ENCODE measurements at regions not wholly inside any gene's neighbourhood (a gene's known extent, or its start where the extent isn't known, plus 50 kb on each side); places are given as distances from the start of the nearest gene placed in this dataset.

GRCh38 chr3:116812949-116813348 lies 103.4 kb downstream of the TUSC7 start:
- H3K4me3 ChIP-seq = no peak overlapping the region
- no peaks in the 10 kb centered on the region for H4K20me1 ChIP-seq
- peaks cover 0 to 16% (median 9%) of the 10 kb centered on the region in 11 experiments; a peak in 8 of 22 replicates for H3K9me3 ChIP-seq (replicated peaks in 1 of 11)
- no peak overlapping the region for H3K27ac ChIP-seq
- peaks cover 0 to 31% (median 0%) of the 10 kb centered on the region in 10 experiments; a peak in 6 of 20 replicates for H3K4me1 ChIP-seq
- H3K9ac ChIP-seq = no peak overlapping the region
- no peak overlapping the region for H3K4me2 ChIP-seq
- H3K27me3 ChIP-seq = no peaks in the 10 kb centered on the region
- TF ChIP-seq Cebpa-rat (IDR thresholded peaks at IDR 0.05) = no peak
- no peaks in the 10 kb centered on the region for H3K36me3 ChIP-seq

- H3K27me3 ChIP-seq = no peaks in the 10 kb centered on the region
- no peak for TF ChIP-seq Cebpa-rat (IDR thresholded peaks at IDR 0.05)
- peaks cover 0 to 11% (median 3%) of the 10 kb centered on the region in 11 experiments; a peak in 5 of 22 replicates for H3K9me3 ChIP-seq (replicated peaks in 1 of 11)
- no peak overlapping the region for H3K4me2 ChIP-seq
- no peak overlapping the region for H3K9ac ChIP-seq
- H3K4me3 ChIP-seq = no peak overlapping the region
- H3K27ac ChIP-seq = no peak overlapping the region
- H3K36me3 ChIP-seq = no peaks in the 10 kb centered on the region
- H3K4me1 ChIP-seq = peaks cover 0 to 14% (median 0%) of the 10 kb centered on the region in 10 experiments; a peak in 3 of 20 replicates
- no peaks in the 10 kb centered on the region for H4K20me1 ChIP-seq
These were observed 105.7 kb downstream of the TUSC7 start for GRCh38 chr3:116815321-116815720.

GRCh38 chr3:116815831-116816588 lies 106.4 kb downstream of the TUSC7 start:
- Histone ChIP-seq H3K4me2 (0 out of 22 replicates have a peak overlapping the region, but pooled peaks of 1 of the 11 experiments have one; percentile 6), H3K9ac (no peak overlapping the region), H3K4me1 (peaks cover 0 to 11% (median 0%) of the 10 kb centered on the region in 10 experiments; a peak in 3 of 20 replicates), H3K27ac (no peak overlapping the region), H3K36me3 (no peaks in the 10 kb centered on the region), H3K27me3 (no peaks in the 10 kb centered on the region), H4K20me1 (no peaks in the 10 kb centered on the region), H3K9me3 (replicated peaks in 1 of 11) (peaks cover 0 to 5% (median 0%) of the 10 kb centered on the region in 11 experiments; a peak in 3 of 22 replicates), H3K4me3 (no peak overlapping the region)
- no peak for TF ChIP-seq Cebpa-rat (IDR thresholded peaks at IDR 0.05)

GRCh38 chr3:116821371-116821770 lies 111.8 kb downstream of the TUSC7 start:
- Histone ChIP-seq H3K27me3 (no peaks in the 10 kb centered on the region), H3K4me3 (no peak overlapping the region), H3K36me3 (no peaks in the 10 kb centered on the region), H3K9me3 (replicated peaks in 1 of 11) (no peaks in the 10 kb centered on the region), H3K27ac (no peak overlapping the region), H3K9ac (no peak overlapping the region), H4K20me1 (no peaks in the 10 kb centered on the region), H3K4me1 (peaks cover 0 to 17% (median 0%) of the 10 kb centered on the region in 10 experiments; a peak in 3 of 20 replicates), H3K4me2 (no peak overlapping the region)
- TF ChIP-seq Cebpa-rat (IDR thresholded peaks at IDR 0.05) = no peak

- H3K4me1 ChIP-seq = peaks cover 0 to 6% (median 0%) of the 10 kb centered on the region in 10 experiments; a peak in 1 of 20 replicates
- TF ChIP-seq Cebpa-rat (IDR thresholded peaks at IDR 0.05) = no peak
These were observed 114.6 kb downstream of the TUSC7 start for GRCh38 chr3:116824208-116824607.

GRCh38 chr3:116833202-116833601 lies 123.6 kb downstream of the TUSC7 start:
- TF ChIP-seq Cebpa-rat (IDR thresholded peaks at IDR 0.05) = no peak
- Histone ChIP-seq H4K20me1 (no peaks in the 10 kb centered on the region), H3K27ac (no peak overlapping the region), H3K9me3 (replicated peaks in 1 of 11) (no peaks in the 10 kb centered on the region), H3K4me3 (no peak overlapping the region), H3K9ac (no peak overlapping the region), H3K27me3 (no peaks in the 10 kb centered on the region), H3K36me3 (no peaks in the 10 kb centered on the region), H3K4me1 (no peaks in the 10 kb centered on the region), H3K4me2 (no peak overlapping the region)

More at GRCh38 chr3:116824208-116824607, 114.6 kb downstream of the TUSC7 start:
- Histone ChIP-seq H3K36me3 (no peaks in the 10 kb centered on the region), H3K4me3 (no peak overlapping the region), H4K20me1 (no peaks in the 10 kb centered on the region), H3K9ac (no peak overlapping the region), H3K9me3 (replicated peaks in 1 of 11) (no peaks in the 10 kb centered on the region), H3K27me3 (no peaks in the 10 kb centered on the region), H3K4me2 (no peak overlapping the region), H3K27ac (no peak overlapping the region)

- Histone ChIP-seq H3K27me3 (no peaks in the 10 kb centered on the region), H3K9ac (no peak overlapping the region), H3K4me3 (no peak overlapping the region), H3K36me3 (no peaks in the 10 kb centered on the region), H4K20me1 (no peaks in the 10 kb centered on the region), H3K27ac (no peak overlapping the region), H3K4me1 (no peaks in the 10 kb centered on the region), H3K4me2 (no peak overlapping the region), H3K9me3 (replicated peaks in 1 of 11) (no peaks in the 10 kb centered on the region)
- TF ChIP-seq Cebpa-rat (IDR thresholded peaks at IDR 0.05) = no peak
These were observed 125.2 kb downstream of the TUSC7 start for GRCh38 chr3:116834816-116835215.

- Histone ChIP-seq H3K9ac (no peak overlapping the region), H4K20me1 (no peaks in the 10 kb centered on the region), H3K27ac (no peak overlapping the region), H3K4me2 (no peak overlapping the region), H3K4me1 (no peaks in the 10 kb centered on the region), H3K36me3 (no peaks in the 10 kb centered on the region), H3K9me3 (replicated peaks in 1 of 11) (no peaks in the 10 kb centered on the region), H3K27me3 (no peaks in the 10 kb centered on the region), H3K4me3 (no peak overlapping the region)
- TF ChIP-seq Cebpa-rat (IDR thresholded peaks at IDR 0.05) = no peak
These were observed 126.1 kb downstream of the TUSC7 start for GRCh38 chr3:116835658-116836057.

GRCh38 chr3:116836286-116836685 lies 126.7 kb downstream of the TUSC7 start:
- Histone ChIP-seq H3K9ac (no peak overlapping the region), H4K20me1 (no peaks in the 10 kb centered on the region), H3K9me3 (replicated peaks in 1 of 11) (no peaks in the 10 kb centered on the region), H3K27me3 (no peaks in the 10 kb centered on the region), H3K36me3 (no peaks in the 10 kb centered on the region), H3K27ac (no peak overlapping the region), H3K4me1 (no peaks in the 10 kb centered on the region), H3K4me2 (no peak overlapping the region), H3K4me3 (no peak overlapping the region)
- TF ChIP-seq Cebpa-rat (IDR thresholded peaks at IDR 0.05) = no peak

GRCh38 chr3:116837483-116837882 lies 127.9 kb downstream of the TUSC7 start:
- H4K20me1 ChIP-seq = no peaks in the 10 kb centered on the region
- H3K27ac ChIP-seq = no peak overlapping the region
- no peaks in the 10 kb centered on the region for H3K4me1 ChIP-seq
- TF ChIP-seq Cebpa-rat (IDR thresholded peaks at IDR 0.05) = no peak
- H3K4me2 ChIP-seq = no peak overlapping the region
- H3K9me3 ChIP-seq (replicated peaks in 1 of 11) = no peaks in the 10 kb centered on the region
- no peak overlapping the region for H3K9ac ChIP-seq
- H3K36me3 ChIP-seq = no peaks in the 10 kb centered on the region
- H3K4me3 ChIP-seq = no peak overlapping the region
- H3K27me3 ChIP-seq = no peaks in the 10 kb centered on the region
